Rectal smooth muscle tissue (tissue), 1 donor: ENCODE measurements at regions not wholly inside any gene's neighbourhood (a gene's known extent, or its start where the extent isn't known, plus 50 kb on each side); places are given as distances from the start of the nearest gene placed in this dataset.
"Not testable (repeated sequence)": the region's sequence is repeated elsewhere in the genome, so short reads cannot be mapped to it uniquely, and the experiment has no call there.

ENCODE experiments used
- H3K27ac ChIP-seq: one replicate; pipeline ENCODE4 v1.7.0; 2013; ENCODE audit warnings: low read depth, low read length, inconsistent platforms
- H3K27me3 ChIP-seq: one replicate; pipeline ENCODE4 v1.7.0; 2013; ENCODE audit warnings: low read length; ENCODE audit not compliant: control insufficient read depth, insufficient read depth
- H3K36me3 ChIP-seq: one replicate; pipeline ENCODE4 v1.7.0; 2013; ENCODE audit warnings: low read length; ENCODE audit not compliant: control insufficient read depth, insufficient read depth
- H3K4me1 ChIP-seq: one replicate; pipeline ENCODE4 v1.7.0; 2013; ENCODE audit warnings: low read length; ENCODE audit not compliant: control insufficient read depth, insufficient read depth
- H3K4me3 ChIP-seq: one replicate; pipeline ENCODE4 v1.7.0; 2013; ENCODE audit warnings: low read length
- H3K9ac ChIP-seq: one replicate; pipeline ENCODE4 v1.7.0; 2013; ENCODE audit warnings: low read length

GRCh38 chr6:15754035-15754705 is 91.3 kb upstream of the DTNBP1 start:
- Histone ChIP-seq H3K4me3 (no peak overlapping the region), H3K27me3 (no peaks in the 10 kb centered on the region), H3K4me1 (no peaks in the 10 kb centered on the region), H3K36me3 (no peaks in the 10 kb centered on the region), H3K27ac (no peak overlapping the region), H3K9ac (no peak overlapping the region)

- no peaks in the 10 kb centered on the region for H3K27me3 ChIP-seq
- no peak overlapping the region for H3K27ac ChIP-seq
- H3K36me3 ChIP-seq, result no peaks in the 10 kb centered on the region
- no peak overlapping the region for H3K4me3 ChIP-seq
- no peaks in the 10 kb centered on the region for H3K4me1 ChIP-seq
- H3K9ac ChIP-seq, result no peak overlapping the region
Observed at GRCh38 chr6:15752820-15753219, 90.0 kb upstream of the DTNBP1 start.

- Histone ChIP-seq H3K4me3 (no peak overlapping the region), H3K36me3 (no peaks in the 10 kb centered on the region), H3K4me1 (no peaks in the 10 kb centered on the region), H3K27me3 (no peaks in the 10 kb centered on the region), H3K27ac (no peak overlapping the region), H3K9ac (no peak overlapping the region)
Observed at GRCh38 chr6:15751721-15752350, 89.0 kb upstream of the DTNBP1 start.

DNA sequence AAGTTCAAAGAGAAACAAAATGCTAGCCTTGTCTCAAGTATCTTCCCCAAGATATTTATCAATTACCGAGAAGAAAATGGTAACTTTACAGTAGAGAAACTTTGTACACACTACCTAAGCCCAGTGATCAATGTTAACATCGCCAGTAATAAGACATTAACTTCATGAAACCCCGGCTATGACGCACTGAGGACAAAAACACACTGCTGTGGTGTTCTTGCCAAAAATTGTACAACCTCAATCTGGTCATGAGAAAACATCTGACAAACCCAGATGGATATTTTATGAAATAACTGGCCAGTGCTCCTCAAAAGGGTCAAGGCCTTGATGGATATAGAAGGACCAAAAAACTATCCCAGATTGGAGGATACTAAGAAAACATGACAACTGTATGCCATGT is 85.5 kb upstream of the DTNBP1 start:
- Histone ChIP-seq H3K4me1 (no peaks in the 10 kb centered on the region), H3K36me3 (no peaks in the 10 kb centered on the region), H3K9ac (no peak overlapping the region), H3K4me3 (no peak overlapping the region), H3K27ac (no peak overlapping the region), H3K27me3 (no peaks in the 10 kb centered on the region)

- H3K4me1 ChIP-seq, result no peaks in the 10 kb centered on the region
- H3K9ac ChIP-seq, result no peak overlapping the region
- H3K36me3 ChIP-seq, result no peaks in the 10 kb centered on the region
- no peak overlapping the region for H3K4me3 ChIP-seq
- H3K27ac ChIP-seq, result no peak overlapping the region
- no peaks in the 10 kb centered on the region for H3K27me3 ChIP-seq
Observed at GRCh38 chr6:15747354-15747883, 84.6 kb upstream of the DTNBP1 start.

DNA sequence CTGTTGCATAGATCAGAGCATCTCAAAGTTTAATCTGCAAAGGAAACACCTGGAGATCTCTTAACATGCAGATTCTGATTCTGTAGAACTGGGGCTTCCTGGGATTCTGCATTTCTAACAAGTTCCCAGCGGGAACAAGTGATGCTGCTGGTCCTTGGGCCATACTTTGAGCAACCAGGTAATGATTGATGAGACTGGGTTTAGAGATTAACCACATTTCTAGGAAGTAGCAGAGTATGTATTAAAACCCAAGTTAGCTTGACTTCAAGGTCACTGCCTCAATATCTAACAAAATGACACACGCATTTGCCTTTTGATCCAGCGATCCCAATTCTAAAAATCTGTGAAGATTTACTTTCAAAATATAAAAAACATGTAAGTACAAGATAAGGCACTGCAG is 83.0 kb upstream of the DTNBP1 start:
- H3K4me3 ChIP-seq, result no peak overlapping the region
- no peak overlapping the region for H3K9ac ChIP-seq
- no peaks in the 10 kb centered on the region for H3K36me3 ChIP-seq
- no peaks in the 10 kb centered on the region for H3K27me3 ChIP-seq
- no peak overlapping the region for H3K27ac ChIP-seq
- no peaks in the 10 kb centered on the region for H3K4me1 ChIP-seq

- no peaks in the 10 kb centered on the region for H3K27me3 ChIP-seq
- no peak overlapping the region for H3K4me3 ChIP-seq
- no peak overlapping the region for H3K9ac ChIP-seq
- H3K36me3 ChIP-seq, result no peaks in the 10 kb centered on the region
- H3K27ac ChIP-seq, result no peak overlapping the region
- no peaks in the 10 kb centered on the region for H3K4me1 ChIP-seq
Observed at GRCh38 chr6:15744818-15745402, 82.1 kb upstream of the DTNBP1 start.

GRCh38 chr6:15742013-15742412 is 79.2 kb upstream of the DTNBP1 start:
- not testable (repeated sequence) for H3K9ac ChIP-seq

DNA sequence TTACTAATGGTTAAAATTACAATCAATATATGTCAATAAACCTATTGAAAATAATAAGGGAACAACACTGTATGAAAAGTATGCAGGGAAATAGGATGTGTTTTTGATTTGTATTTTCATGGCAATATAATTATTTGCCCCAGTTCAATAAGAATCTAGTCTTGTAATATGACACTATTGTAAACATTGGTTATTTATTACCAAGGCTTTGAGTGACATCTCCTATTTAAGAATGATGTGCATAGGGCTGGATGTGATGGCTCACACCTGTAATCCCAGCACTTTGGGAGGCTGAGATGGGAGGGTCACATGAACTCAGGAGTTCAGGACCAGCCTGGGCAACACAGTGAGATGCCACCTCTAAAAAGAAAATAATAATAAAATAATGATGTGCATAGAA is 78.6 kb upstream of the DTNBP1 start:
- no peak overlapping the region for H3K9ac ChIP-seq
- no peaks in the 10 kb centered on the region for H3K36me3 ChIP-seq
- H3K27ac ChIP-seq, result no peak overlapping the region
- H3K27me3 ChIP-seq, result no peaks in the 10 kb centered on the region
- no peak overlapping the region for H3K4me3 ChIP-seq
- no peaks in the 10 kb centered on the region for H3K4me1 ChIP-seq

More at GRCh38 chr6:15742013-15742412, 79.2 kb upstream of the DTNBP1 start:
- not testable (repeated sequence) for H3K4me1 ChIP-seq, H3K27ac ChIP-seq, H3K27me3 ChIP-seq, H3K4me3 ChIP-seq, H3K36me3 ChIP-seq

DNA sequence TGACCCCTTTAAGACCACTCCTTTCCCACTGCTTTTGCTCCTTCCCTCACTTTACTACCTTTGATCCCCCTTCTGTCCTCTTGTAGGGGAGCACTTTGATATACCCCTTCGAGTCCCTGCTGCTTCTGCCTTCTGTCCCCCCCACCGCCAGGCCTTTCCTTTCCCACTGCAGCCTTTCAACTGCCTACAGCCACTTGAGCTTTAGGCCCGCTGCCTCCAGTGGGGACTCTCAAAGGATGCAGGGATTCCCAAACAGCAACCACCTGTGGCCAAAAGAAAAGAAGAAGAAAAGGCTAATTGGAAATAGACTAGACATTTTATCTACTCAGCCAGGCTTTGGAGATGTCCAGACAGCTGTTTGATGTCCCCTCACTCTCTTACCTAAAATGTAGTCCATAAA is 77.0 kb upstream of the DTNBP1 start:
- Histone ChIP-seq H3K4me1 (no peaks in the 10 kb centered on the region), H3K27ac (no peak overlapping the region), H3K4me3 (no peak overlapping the region), H3K27me3 (no peaks in the 10 kb centered on the region), H3K9ac (no peak overlapping the region), H3K36me3 (no peaks in the 10 kb centered on the region)

- Histone ChIP-seq H3K9ac (no peak overlapping the region), H3K27ac (no peak overlapping the region), H3K27me3 (no peaks in the 10 kb centered on the region), H3K36me3 (no peaks in the 10 kb centered on the region), H3K4me1 (no peaks in the 10 kb centered on the region), H3K4me3 (no peak overlapping the region)
Observed at GRCh38 chr6:15739353-15739752, 76.5 kb upstream of the DTNBP1 start.

GRCh38 chr6:15738195-15738594 is 75.4 kb upstream of the DTNBP1 start:
- H3K36me3 ChIP-seq, H3K27me3 ChIP-seq, H3K27ac ChIP-seq, H3K4me3 ChIP-seq, H3K9ac ChIP-seq, H3K4me1 ChIP-seq: not testable (repeated sequence)

DNA sequence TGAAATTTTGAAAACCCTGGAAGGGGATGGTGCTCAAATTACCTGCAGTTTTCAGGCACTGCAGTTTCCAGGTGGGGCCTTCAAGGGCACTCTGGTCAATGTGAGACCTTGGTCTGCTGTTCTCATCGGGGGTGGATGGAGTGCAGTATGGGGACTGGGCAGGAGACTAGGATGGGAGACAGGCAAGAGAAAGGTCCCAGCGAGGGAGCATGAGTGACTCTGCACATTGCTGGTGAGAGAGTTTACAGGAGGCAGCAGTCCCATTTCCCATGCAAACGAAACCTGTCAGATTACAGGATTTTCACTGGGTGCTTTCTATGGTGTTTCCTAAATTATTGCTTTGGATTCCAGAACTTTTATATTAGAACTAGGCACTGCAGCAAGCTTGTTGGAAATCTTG is 73.5 kb upstream of the DTNBP1 start:
- Histone ChIP-seq H3K9ac (no peak overlapping the region), H3K36me3 (no peaks in the 10 kb centered on the region), H3K4me3 (no peak overlapping the region), H3K27ac (no peak overlapping the region), H3K4me1 (no peaks in the 10 kb centered on the region), H3K27me3 (no peaks in the 10 kb centered on the region)
